PFSK-1 (cell line): ENCODE measurements at regions not wholly inside any gene's neighbourhood (a gene's known extent, or its start where the extent isn't known, plus 50 kb on each side); places are given as distances from the start of the nearest gene placed in this dataset.

Experiments used
- POLR2AphosphoS5 ChIP-seq: IDR thresholded peaks from 2 replicates; pipeline ENCODE4 v1.6.1; 2012; ENCODE audit warnings: low read depth, mild to moderate bottlenecking, control low read depth, low read length, moderate library complexity
- SIN3A ChIP-seq: IDR thresholded peaks from 2 replicates; pipeline ENCODE4 v1.6.1; 2012; ENCODE audit warnings: mild to moderate bottlenecking, low read length, moderate library complexity, borderline replicate concordance; ENCODE audit not compliant: insufficient read depth
- TF ChIP-seq, protein P1 (sequence below), 2 experiments: IDR thresholded peaks; 2 replicates each; pipeline versions ENCODE4 v1.6.1 to v1.8.0; 2011 to 2012; ENCODE audit warnings: low read depth in 2 of 2, low read length in 2 of 2, control low read depth in 1 of 2, inconsistent platforms in 1 of 2, mild to moderate bottlenecking in 1 of 2, moderate library complexity in 1 of 2; ENCODE audit not compliant: insufficient read depth in 1 of 2

DNA sequence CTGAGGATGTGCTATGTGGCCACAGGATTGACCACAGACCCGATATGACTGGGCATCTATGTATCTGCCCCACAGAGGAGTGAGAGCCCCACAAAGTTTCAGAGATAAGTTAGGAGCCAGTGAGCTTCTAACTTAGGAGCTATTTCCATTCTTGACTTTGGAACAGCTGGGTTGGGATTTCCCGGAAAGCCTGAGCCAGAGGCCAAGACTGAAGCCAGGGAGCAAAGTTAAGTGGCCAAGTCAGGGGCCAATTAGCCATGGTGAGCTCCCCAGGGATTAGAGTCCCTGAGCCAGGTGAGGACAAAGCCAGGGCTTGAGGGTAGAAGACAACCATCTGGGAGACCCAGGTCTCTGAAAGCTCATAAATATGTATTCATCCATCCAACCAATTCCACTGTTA lies 143.6 kb downstream of the MAFB start:
- TF ChIP-seq POLR2AphosphoS5 (no peak), SIN3A (no peak)
- TF ChIP-seq, protein P1, sequence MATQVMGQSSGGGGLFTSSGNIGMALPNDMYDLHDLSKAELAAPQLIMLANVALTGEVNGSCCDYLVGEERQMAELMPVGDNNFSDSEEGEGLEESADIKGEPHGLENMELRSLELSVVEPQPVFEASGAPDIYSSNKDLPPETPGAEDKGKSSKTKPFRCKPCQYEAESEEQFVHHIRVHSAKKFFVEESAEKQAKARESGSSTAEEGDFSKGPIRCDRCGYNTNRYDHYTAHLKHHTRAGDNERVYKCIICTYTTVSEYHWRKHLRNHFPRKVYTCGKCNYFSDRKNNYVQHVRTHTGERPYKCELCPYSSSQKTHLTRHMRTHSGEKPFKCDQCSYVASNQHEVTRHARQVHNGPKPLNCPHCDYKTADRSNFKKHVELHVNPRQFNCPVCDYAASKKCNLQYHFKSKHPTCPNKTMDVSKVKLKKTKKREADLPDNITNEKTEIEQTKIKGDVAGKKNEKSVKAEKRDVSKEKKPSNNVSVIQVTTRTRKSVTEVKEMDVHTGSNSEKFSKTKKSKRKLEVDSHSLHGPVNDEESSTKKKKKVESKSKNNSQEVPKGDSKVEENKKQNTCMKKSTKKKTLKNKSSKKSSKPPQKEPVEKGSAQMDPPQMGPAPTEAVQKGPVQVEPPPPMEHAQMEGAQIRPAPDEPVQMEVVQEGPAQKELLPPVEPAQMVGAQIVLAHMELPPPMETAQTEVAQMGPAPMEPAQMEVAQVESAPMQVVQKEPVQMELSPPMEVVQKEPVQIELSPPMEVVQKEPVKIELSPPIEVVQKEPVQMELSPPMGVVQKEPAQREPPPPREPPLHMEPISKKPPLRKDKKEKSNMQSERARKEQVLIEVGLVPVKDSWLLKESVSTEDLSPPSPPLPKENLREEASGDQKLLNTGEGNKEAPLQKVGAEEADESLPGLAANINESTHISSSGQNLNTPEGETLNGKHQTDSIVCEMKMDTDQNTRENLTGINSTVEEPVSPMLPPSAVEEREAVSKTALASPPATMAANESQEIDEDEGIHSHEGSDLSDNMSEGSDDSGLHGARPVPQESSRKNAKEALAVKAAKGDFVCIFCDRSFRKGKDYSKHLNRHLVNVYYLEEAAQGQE (IDR thresholded peaks at IDR 0.05; ENCODE audit: insufficient read depth in 1 of 2, low read depth in 2 of 2, low read length in 2 of 2) = no peak
